ENCODE measurements at regions not wholly inside any gene's neighbourhood (a gene's known extent, or its start where the extent isn't known, plus 50 kb on each side); places are given as distances from the start of the nearest gene placed in this dataset.

- no peak for TF ChIP-seq CTCF (IDR thresholded peaks at IDR 0.05; ENCODE audit: control insufficient read depth, insufficient read depth, low read depth, low read length, missing control alignments)
Observed at GRCh38 chr18:78106946-78107345, 857.3 kb downstream of the GALR1 start.

GRCh38 chr18:78107363-78107762 lies 857.7 kb downstream of the GALR1 start:
- no peak overlapping the region for H3K4me3 ChIP-seq (ENCODE audit: control insufficient read depth, low read depth, low read length)
- DNase-seq (ENCODE audit: low read depth), result no peak
- TF ChIP-seq CTCF (IDR thresholded peaks at IDR 0.05; ENCODE audit: control insufficient read depth, insufficient read depth, low read depth, low read length, missing control alignments), result no peak

More at GRCh38 chr18:78106946-78107345, 857.3 kb downstream of the GALR1 start:
- H3K4me3 ChIP-seq (ENCODE audit: control insufficient read depth, low read depth, low read length), result no peak overlapping the region
- DNase-seq (ENCODE audit: low read depth), result no peak

GRCh38 chr18:78108554-78108953 lies 858.9 kb downstream of the GALR1 start:
- no peak overlapping the region for H3K4me3 ChIP-seq (ENCODE audit: control insufficient read depth, low read depth, low read length)
- no peak for DNase-seq (ENCODE audit: low read depth)
- TF ChIP-seq CTCF (IDR thresholded peaks at IDR 0.05; ENCODE audit: control insufficient read depth, insufficient read depth, low read depth, low read length, missing control alignments), result no peak

- no peak for TF ChIP-seq CTCF (IDR thresholded peaks at IDR 0.05; ENCODE audit: control insufficient read depth, insufficient read depth, low read depth, low read length, missing control alignments)
- no peak for DNase-seq (ENCODE audit: low read depth)
- no peak overlapping the region for H3K4me3 ChIP-seq (ENCODE audit: control insufficient read depth, low read depth, low read length)
Observed at GRCh38 chr18:78113136-78113939, 863.7 kb downstream of the GALR1 start.

- H3K4me3 ChIP-seq (ENCODE audit: control insufficient read depth, low read depth, low read length), result no peak overlapping the region
- TF ChIP-seq CTCF (IDR thresholded peaks at IDR 0.05; ENCODE audit: control insufficient read depth, insufficient read depth, low read depth, low read length, missing control alignments), result no peak
- DNase-seq (ENCODE audit: low read depth), result no peak
Observed at GRCh38 chr18:78113940-78114251, 864.2 kb downstream of the GALR1 start.

GRCh38 chr18:78115896-78116561 lies 863.6 kb upstream of the SALL3 start:
- TF ChIP-seq CTCF (IDR thresholded peaks at IDR 0.05; ENCODE audit: control insufficient read depth, insufficient read depth, low read depth, low read length, missing control alignments), result no peak
- DNase-seq (ENCODE audit: low read depth), result no peak
- no peak overlapping the region for H3K4me3 ChIP-seq (ENCODE audit: control insufficient read depth, low read depth, low read length)

Measured in AG09309 (cell line).